Neural crest cell (in vitro differentiated cells): ENCODE measurements at regions not wholly inside any gene's neighbourhood (a gene's known extent, or its start where the extent isn't known, plus 50 kb on each side); places are given as distances from the start of the nearest gene placed in this dataset.

Experiments
- DNase-seq: peaks from one replicate; pipeline ENCODE4 v3.0.0; 2021; ENCODE audit warnings: low read depth, mixed read lengths, low spot score
- H3K27ac Mint-ChIP-seq: one replicate; pipeline ENCODE4 v1.8.0; 2021; ENCODE audit warnings: mild to moderate bottlenecking, mixed read lengths; ENCODE audit not compliant: unreplicated experiment
- H3K27me3 Mint-ChIP-seq: 2 replicates; pipeline ENCODE4 v1.8.0; 2021; ENCODE audit warnings: low read depth, mild to moderate bottlenecking, mixed read lengths
- H3K36me3 Mint-ChIP-seq: 2 replicates; pipeline ENCODE4 v1.8.0; 2021; ENCODE audit warnings: low read depth, mild to moderate bottlenecking, mixed read lengths
- H3K4me1 Mint-ChIP-seq: 2 replicates; pipeline ENCODE4 v1.8.0; 2021; ENCODE audit warnings: mixed read lengths
- H3K4me3 Mint-ChIP-seq: one replicate; pipeline ENCODE4 v1.8.0; 2021; ENCODE audit warnings: mild to moderate bottlenecking, mixed read lengths
- H3K9me3 Mint-ChIP-seq: 2 replicates; pipeline ENCODE4 v1.8.0; 2021; ENCODE audit warnings: mixed read lengths
- CTCF ChIP-seq: fragments of 200-600 bp; sonication (generic); conservative IDR thresholded peaks from 2 replicates; pipeline ENCODE4 v1.5.0; 2021; ENCODE audit warnings: antibody characterized with exemption, mild to moderate bottlenecking

- H3K9me3 Mint-ChIP-seq = no peaks in the 10 kb centered on the region
- H3K27me3 Mint-ChIP-seq = peaks cover 3% of the 10 kb centered on the region
- DNase-seq = no peak
- no peaks in the 10 kb centered on the region for H3K4me1 Mint-ChIP-seq
- TF ChIP-seq CTCF = no peak
- H3K4me3 Mint-ChIP-seq = no peak overlapping the region
- no peaks in the 10 kb centered on the region for H3K36me3 Mint-ChIP-seq
- no peak overlapping the region for H3K27ac Mint-ChIP-seq
These were observed 509.1 kb downstream of the VRK1 start for GRCh38 chr14:97306133-97306759.

GRCh38 chr14:97306760-97307246 is 509.6 kb downstream of the VRK1 start:
- Mint-ChIP-seq H3K27ac (no peak overlapping the region), H3K4me3 (no peak overlapping the region), H3K4me1 (no peaks in the 10 kb centered on the region), H3K9me3 (no peaks in the 10 kb centered on the region), H3K36me3 (no peaks in the 10 kb centered on the region), H3K27me3 (peaks cover 1% of the 10 kb centered on the region)
- no peak for TF ChIP-seq CTCF
- DNase-seq = no peak

GRCh38 chr14:97311411-97311810 is 514.2 kb downstream of the VRK1 start:
- H3K27ac Mint-ChIP-seq = no peak overlapping the region

GRCh38 chr14:97312910-97313309 is 515.7 kb downstream of the VRK1 start:
- H3K4me1 Mint-ChIP-seq = no peaks in the 10 kb centered on the region
- no peak for DNase-seq

More at GRCh38 chr14:97311411-97311810, 514.2 kb downstream of the VRK1 start:
- DNase-seq = no peak
- Mint-ChIP-seq H3K27me3 (no peaks in the 10 kb centered on the region), H3K36me3 (no peaks in the 10 kb centered on the region), H3K4me3 (no peak overlapping the region), H3K9me3 (peaks cover 2% of the 10 kb centered on the region), H3K4me1 (no peaks in the 10 kb centered on the region)
- TF ChIP-seq CTCF = no peak

GRCh38 chr14:97315790-97316189 is 518.6 kb downstream of the VRK1 start:
- DNase-seq = no peak
- Mint-ChIP-seq H3K4me1 (no peaks in the 10 kb centered on the region), H3K9me3 (peaks cover 2% of the 10 kb centered on the region), H3K27me3 (no peaks in the 10 kb centered on the region), H3K36me3 (no peaks in the 10 kb centered on the region), H3K27ac (no peak overlapping the region), H3K4me3 (no peak overlapping the region)
- TF ChIP-seq CTCF = no peak

More at GRCh38 chr14:97312910-97313309, 515.7 kb downstream of the VRK1 start:
- Mint-ChIP-seq H3K36me3 (no peaks in the 10 kb centered on the region), H3K4me3 (no peak overlapping the region), H3K9me3 (peaks cover 2% of the 10 kb centered on the region), H3K27ac (no peak overlapping the region), H3K27me3 (no peaks in the 10 kb centered on the region)
- no peak for TF ChIP-seq CTCF
